ENCODE measurements at regions not wholly inside any gene's neighbourhood (a gene's known extent, or its start where the extent isn't known, plus 50 kb on each side); places are given as distances from the start of the nearest gene placed in this dataset.

GRCh38 chr15:67911727-67912126, 71.9 kb upstream of the RNU6-1 start:
- Mint-ChIP-seq H3K27ac (no peak overlapping the region), H3K4me1 (no peaks in the 10 kb centered on the region), H3K9me3 (peaks cover 0 to 34% (median 20%) of the 10 kb centered on the region in 9 donors), H3K4me3 (no peak overlapping the region), H3K27me3 (peaks cover 0 to 11% (median 4%) of the 10 kb centered on the region in 5 donors), H3K36me3 (peaks cover 0 to 27% (median 10%) of the 10 kb centered on the region in 3 donors)
- no peak for ATAC-seq
- POLR2A ChIA-PET = no interaction called here
- DNase-seq = no peak

GRCh38 chr15:67914028-67914427, 74.2 kb upstream of the RNU6-1 start:
- POLR2A ChIA-PET = no interaction called here
- ATAC-seq (no peak), DNase-seq (no peak)
- Mint-ChIP-seq H3K4me3 (no peak overlapping the region), H3K9me3 (peaks cover 0 to 47% (median 20%) of the 10 kb centered on the region in 9 donors), H3K27ac (peak overlapping the region in 1 of 10 donors; percentile 6), H3K36me3 (peaks cover 0 to 21% (median 7%) of the 10 kb centered on the region in 3 donors), H3K4me1 (no peaks in the 10 kb centered on the region), H3K27me3 (peaks cover 0 to 4% (median 2%) of the 10 kb centered on the region in 5 donors)

GRCh38 chr15:67914537-67915460, 75.0 kb upstream of the RNU6-1 start:
- no peak overlapping the region for H3K4me3 Mint-ChIP-seq
- H3K36me3 Mint-ChIP-seq = peaks cover 0 to 17% (median 2%) of the 10 kb centered on the region in 3 donors
- no peak for DNase-seq
- ATAC-seq = no peak
- POLR2A ChIA-PET = no interaction called here
- peaks cover 0 to 4% (median 2%) of the 10 kb centered on the region in 5 donors for H3K27me3 Mint-ChIP-seq
- no peak overlapping the region for H3K27ac Mint-ChIP-seq
- no peaks in the 10 kb centered on the region for H3K4me1 Mint-ChIP-seq
- H3K9me3 Mint-ChIP-seq = peaks cover 0 to 47% (median 20%) of the 10 kb centered on the region in 9 donors

GRCh38 chr15:67915461-67916374, 75.9 kb upstream of the RNU6-1 start:
- POLR2A ChIA-PET = no interaction called here
- peaks cover 0 to 4% (median 0%) of the 10 kb centered on the region in 5 donors for H3K27me3 Mint-ChIP-seq
- H3K4me3 Mint-ChIP-seq = no peak overlapping the region
- H3K9me3 Mint-ChIP-seq = peaks cover 0 to 41% (median 16%) of the 10 kb centered on the region in 9 donors
- H3K36me3 Mint-ChIP-seq = peaks cover 0 to 19% (median 2%) of the 10 kb centered on the region in 3 donors
- no peaks in the 10 kb centered on the region for H3K4me1 Mint-ChIP-seq
- DNase-seq (no peak), ATAC-seq (no peak)
- no peak overlapping the region for H3K27ac Mint-ChIP-seq

- no peak overlapping the region for H3K27ac Mint-ChIP-seq
- POLR2A ChIA-PET = no interaction called here
- H3K4me3 Mint-ChIP-seq = no peak overlapping the region
- H3K36me3 Mint-ChIP-seq = peaks cover 0 to 13% (median 0%) of the 10 kb centered on the region in 3 donors
- H3K9me3 Mint-ChIP-seq = peaks cover 0 to 32% (median 12%) of the 10 kb centered on the region in 9 donors
- H3K4me1 Mint-ChIP-seq = no peaks in the 10 kb centered on the region
- DNase-seq = no peak
- peaks cover 0 to 4% (median 0%) of the 10 kb centered on the region in 5 donors for H3K27me3 Mint-ChIP-seq
- ATAC-seq = no peak
Observed at GRCh38 chr15:67916565-67916964, 76.7 kb upstream of the RNU6-1 start.

- Mint-ChIP-seq H3K27ac (no peak overlapping the region), H3K36me3 (peaks cover 0 to 10% (median 0%) of the 10 kb centered on the region in 3 donors), H3K4me3 (no peak overlapping the region), H3K9me3 (peaks cover 0 to 28% (median 12%) of the 10 kb centered on the region in 9 donors), H3K4me1 (no peaks in the 10 kb centered on the region), H3K27me3 (peaks cover 0 to 4% (median 0%) of the 10 kb centered on the region in 5 donors)
- DNase-seq (no peak), ATAC-seq (no peak)
- POLR2A ChIA-PET = no interaction called here
Observed at GRCh38 chr15:67917037-67917436, 77.2 kb upstream of the RNU6-1 start.

- H3K9me3 Mint-ChIP-seq = peaks cover 0 to 28% (median 12%) of the 10 kb centered on the region in 9 donors
- peak overlapping the region in 1 of 10 donors; percentile 41 for H3K27ac Mint-ChIP-seq
- no peaks in the 10 kb centered on the region for H3K4me1 Mint-ChIP-seq
- no peak overlapping the region for H3K4me3 Mint-ChIP-seq
- POLR2A ChIA-PET = no interaction called here
- no peak for ATAC-seq
- peaks cover 0 to 4% (median 0%) of the 10 kb centered on the region in 5 donors for H3K27me3 Mint-ChIP-seq
- no peak for DNase-seq
- peaks cover 0 to 10% (median 0%) of the 10 kb centered on the region in 3 donors for H3K36me3 Mint-ChIP-seq
Observed at GRCh38 chr15:67917636-67918035, 77.8 kb upstream of the RNU6-1 start.

GRCh38 chr15:67918205-67918861, 78.5 kb upstream of the RNU6-1 start:
- H3K27ac Mint-ChIP-seq = no peak overlapping the region
- no peaks in the 10 kb centered on the region for H3K4me1 Mint-ChIP-seq
- peaks cover 0 to 28% (median 12%) of the 10 kb centered on the region in 9 donors for H3K9me3 Mint-ChIP-seq
- no peak overlapping the region for H3K4me3 Mint-ChIP-seq
- peaks cover 0 to 9% (median 0%) of the 10 kb centered on the region in 5 donors for H3K27me3 Mint-ChIP-seq
- peaks cover 0 to 10% (median 0%) of the 10 kb centered on the region in 3 donors for H3K36me3 Mint-ChIP-seq
- DNase-seq = no peak
- ATAC-seq = no peak
- POLR2A ChIA-PET = no interaction called here

GRCh38 chr15:67920524-67921240, 80.8 kb upstream of the RNU6-1 start:
- ATAC-seq = no peak
- Mint-ChIP-seq H3K4me1 (no peaks in the 10 kb centered on the region), H3K27me3 (peaks cover 0 to 8% (median 0%) of the 10 kb centered on the region in 5 donors), H3K4me3 (no peak overlapping the region), H3K27ac (no peak overlapping the region), H3K9me3 (peaks cover 4 to 38% (median 14%) of the 10 kb centered on the region in 9 donors), H3K36me3 (peaks cover 0 to 22% (median 2%) of the 10 kb centered on the region in 3 donors)
- DNase-seq = no peak
- POLR2A ChIA-PET = no interaction called here

GRCh38 chr15:67922106-67922675, 82.3 kb upstream of the RNU6-1 start:
- POLR2A ChIA-PET = no interaction called here
- H3K9me3 Mint-ChIP-seq = peaks cover 4 to 38% (median 14%) of the 10 kb centered on the region in 9 donors
- no peak overlapping the region for H3K4me3 Mint-ChIP-seq
- H3K27ac Mint-ChIP-seq = no peak overlapping the region
- ATAC-seq (no peak), DNase-seq (no peak)
- H3K27me3 Mint-ChIP-seq = peaks cover 0 to 12% (median 0%) of the 10 kb centered on the region in 5 donors
- peaks cover 0 to 22% (median 2%) of the 10 kb centered on the region in 3 donors for H3K36me3 Mint-ChIP-seq
- H3K4me1 Mint-ChIP-seq = no peaks in the 10 kb centered on the region

All from naive thymus-derived CD8-positive, alpha-beta T cell (primary cell).